Neural cell (in vitro differentiated cells): ENCODE measurements at regions not wholly inside any gene's neighbourhood (a gene's known extent, or its start where the extent isn't known, plus 50 kb on each side); places are given as distances from the start of the nearest gene placed in this dataset.

Experiments
- H2AFZ ChIP-seq: fragments of 200-600, 300-800 bp; sonication (generic), shearing (Covaris generic); 2 replicates; pipeline ENCODE4 v1.6.0; 2014; ENCODE audit warnings: low read depth, mild to moderate bottlenecking, antibody characterized with exemption, low read length, moderate library complexity
- H3F3A ChIP-seq: fragments of 200-600 bp; shearing (Covaris generic); 2 replicates; pipeline ENCODE4 v1.6.1; 2016; ENCODE audit warnings: mild to moderate bottlenecking, moderate library complexity, mixed read lengths, antibody characterized with exemption, low read length; ENCODE audit not compliant: insufficient read depth, poor library complexity, severe bottlenecking
- H3K27ac ChIP-seq: fragments of 200-600, 300-800 bp; sonication (generic), shearing (Covaris generic); 2 replicates; pipeline ENCODE4 v1.5.1; 2014; ENCODE audit warnings: mild to moderate bottlenecking, low read length, moderate library complexity
- H3K27me3 ChIP-seq: fragments of 300-800, 200-600 bp; sonication (generic), shearing (Covaris generic); 2 replicates; pipeline ENCODE4 v1.6.0; 2014; ENCODE audit warnings: mild to moderate bottlenecking, low read depth, low read length, moderate library complexity; ENCODE audit not compliant: insufficient read depth
- H3K36me3 ChIP-seq: fragments of 300-800, 200-600 bp; sonication (generic), shearing (Covaris generic); 2 replicates; pipeline ENCODE4 v1.5.1; 2014; ENCODE audit warnings: mild to moderate bottlenecking, antibody characterized with exemption, low read length, moderate library complexity; ENCODE audit not compliant: insufficient read depth
- H3K4me2 ChIP-seq: fragments of 300-800, 200-600 bp; sonication (generic), shearing (Covaris generic); 2 replicates; pipeline ENCODE4 v1.6.0; 2014; ENCODE audit warnings: mild to moderate bottlenecking, low read length
- H3K4me3 ChIP-seq: fragments of 300-800, 200-600 bp; sonication (generic), shearing (Covaris generic); 2 replicates; pipeline ENCODE4 v1.5.1; 2014; ENCODE audit warnings: mild to moderate bottlenecking, low read length, moderate library complexity
- H3K79me2 ChIP-seq: fragments of 200-600 bp; shearing (Covaris generic); replicated peaks from 2 replicates; pipeline ENCODE4 v1.6.0; 2014; ENCODE audit warnings: mild to moderate bottlenecking, low read length, moderate library complexity; ENCODE audit not compliant: insufficient read depth
- H3K9ac ChIP-seq: fragments of 300-800, 200-600 bp; sonication (generic), shearing (Covaris generic); 2 replicates; pipeline ENCODE4 v1.6.1; 2016; ENCODE audit warnings: mild to moderate bottlenecking, low read length, mixed read lengths
- H3K9me2 ChIP-seq: fragments of 200-600 bp; shearing (Covaris generic); 2 replicates; pipeline ENCODE4 v1.6.1; 2016; ENCODE audit warnings: mild to moderate bottlenecking, low read length, mixed read lengths; ENCODE audit not compliant: insufficient read depth
- H3K9me3 ChIP-seq: fragments of 200-600, 300-800 bp; sonication (generic), shearing (Covaris generic); 2 replicates; pipeline ENCODE4 v1.6.1; 2016; ENCODE audit warnings: mild to moderate bottlenecking, mixed run types, low read length, moderate library complexity, mixed read lengths
- H4K20me1 ChIP-seq: fragments of 200-600 bp; shearing (Covaris generic); 2 replicates; pipeline ENCODE4 v1.6.1; 2016; ENCODE audit warnings: mild to moderate bottlenecking, mixed run types; ENCODE audit not compliant: insufficient read depth
- EP300 ChIP-seq: fragments of 450-650 bp; conservative IDR thresholded peaks from 2 replicates; pipeline ENCODE4 v1.6.1; 2014; ENCODE audit warnings: antibody characterized with exemption, mild to moderate bottlenecking, moderate library complexity; ENCODE audit not compliant: poor library complexity, severe bottlenecking
- EZH2 ChIP-seq: fragments of 200-600, 300-800 bp; shearing (Covaris generic), sonication (generic); IDR thresholded peaks from 2 replicates; pipeline ENCODE4 v1.6.1; 2014; ENCODE audit warnings: antibody characterized with exemption, low read length, borderline replicate concordance, mild to moderate bottlenecking; ENCODE audit not compliant: insufficient read depth, poor library complexity, severe bottlenecking
- POLR2AphosphoS5 ChIP-seq: IDR thresholded peaks from 2 replicates; pipeline ENCODE4 v1.6.1; 2012
- RAD21 ChIP-seq: fragments of 450-650 bp; conservative IDR thresholded peaks from 2 replicates; pipeline ENCODE4 v1.6.1; 2014; ENCODE audit warnings: antibody characterized with exemption, mild to moderate bottlenecking, moderate library complexity
- SMC3 ChIP-seq: fragments of 450-650 bp; conservative IDR thresholded peaks from 2 replicates; pipeline ENCODE4 v1.6.1; 2014; ENCODE audit warnings: antibody characterized with exemption, mild to moderate bottlenecking, moderate library complexity; ENCODE audit not compliant: poor library complexity
- TAF1 ChIP-seq: IDR thresholded peaks from 2 replicates; pipeline ENCODE4 v1.6.1; 2012; ENCODE audit warnings: low read depth
- TF ChIP-seq, protein P1 (sequence below): IDR thresholded peaks from 2 replicates; pipeline ENCODE4 v1.6.1; 2012; ENCODE audit warnings: borderline replicate concordance
- TF ChIP-seq, protein P2 (sequence below): fragments of 450-650 bp; IDR thresholded peaks from 2 replicates; pipeline ENCODE4 v1.5.1; 2014; ENCODE audit warnings: antibody characterized with exemption, mild to moderate bottlenecking, moderate library complexity; ENCODE audit not compliant: poor library complexity, severe bottlenecking

DNA sequence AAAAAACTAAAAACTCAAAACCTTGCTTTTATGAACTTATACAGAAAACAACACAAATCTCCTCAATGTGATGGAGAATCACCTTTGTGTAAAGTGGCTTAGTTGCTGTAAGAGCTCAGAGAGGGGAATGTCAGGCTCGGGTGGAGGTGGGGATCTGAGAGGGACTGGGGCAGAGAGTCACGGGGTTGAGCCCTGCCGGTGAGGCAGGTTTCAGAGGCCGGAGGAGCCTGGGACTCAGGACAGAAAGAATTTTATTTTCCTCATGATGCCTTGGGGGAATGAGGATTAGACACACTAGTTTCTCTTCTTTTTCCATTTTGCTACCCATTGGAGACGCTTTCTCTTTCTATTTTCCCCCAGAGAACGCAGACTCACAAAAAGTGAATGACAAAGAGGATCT, 252.3 kb upstream of the FOXQ1 start:
- no peaks in the 10 kb centered on the region for H3K9me3 ChIP-seq
- H3K27ac ChIP-seq: no peak overlapping the region
- no peak overlapping the region for H3K4me2 ChIP-seq
- no peaks in the 10 kb centered on the region for H4K20me1 ChIP-seq
- no peak for TF ChIP-seq EP300
- no peak for TF ChIP-seq SMC3
- TF ChIP-seq, protein P1, sequence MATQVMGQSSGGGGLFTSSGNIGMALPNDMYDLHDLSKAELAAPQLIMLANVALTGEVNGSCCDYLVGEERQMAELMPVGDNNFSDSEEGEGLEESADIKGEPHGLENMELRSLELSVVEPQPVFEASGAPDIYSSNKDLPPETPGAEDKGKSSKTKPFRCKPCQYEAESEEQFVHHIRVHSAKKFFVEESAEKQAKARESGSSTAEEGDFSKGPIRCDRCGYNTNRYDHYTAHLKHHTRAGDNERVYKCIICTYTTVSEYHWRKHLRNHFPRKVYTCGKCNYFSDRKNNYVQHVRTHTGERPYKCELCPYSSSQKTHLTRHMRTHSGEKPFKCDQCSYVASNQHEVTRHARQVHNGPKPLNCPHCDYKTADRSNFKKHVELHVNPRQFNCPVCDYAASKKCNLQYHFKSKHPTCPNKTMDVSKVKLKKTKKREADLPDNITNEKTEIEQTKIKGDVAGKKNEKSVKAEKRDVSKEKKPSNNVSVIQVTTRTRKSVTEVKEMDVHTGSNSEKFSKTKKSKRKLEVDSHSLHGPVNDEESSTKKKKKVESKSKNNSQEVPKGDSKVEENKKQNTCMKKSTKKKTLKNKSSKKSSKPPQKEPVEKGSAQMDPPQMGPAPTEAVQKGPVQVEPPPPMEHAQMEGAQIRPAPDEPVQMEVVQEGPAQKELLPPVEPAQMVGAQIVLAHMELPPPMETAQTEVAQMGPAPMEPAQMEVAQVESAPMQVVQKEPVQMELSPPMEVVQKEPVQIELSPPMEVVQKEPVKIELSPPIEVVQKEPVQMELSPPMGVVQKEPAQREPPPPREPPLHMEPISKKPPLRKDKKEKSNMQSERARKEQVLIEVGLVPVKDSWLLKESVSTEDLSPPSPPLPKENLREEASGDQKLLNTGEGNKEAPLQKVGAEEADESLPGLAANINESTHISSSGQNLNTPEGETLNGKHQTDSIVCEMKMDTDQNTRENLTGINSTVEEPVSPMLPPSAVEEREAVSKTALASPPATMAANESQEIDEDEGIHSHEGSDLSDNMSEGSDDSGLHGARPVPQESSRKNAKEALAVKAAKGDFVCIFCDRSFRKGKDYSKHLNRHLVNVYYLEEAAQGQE: no peak
- TF ChIP-seq, protein P2, sequence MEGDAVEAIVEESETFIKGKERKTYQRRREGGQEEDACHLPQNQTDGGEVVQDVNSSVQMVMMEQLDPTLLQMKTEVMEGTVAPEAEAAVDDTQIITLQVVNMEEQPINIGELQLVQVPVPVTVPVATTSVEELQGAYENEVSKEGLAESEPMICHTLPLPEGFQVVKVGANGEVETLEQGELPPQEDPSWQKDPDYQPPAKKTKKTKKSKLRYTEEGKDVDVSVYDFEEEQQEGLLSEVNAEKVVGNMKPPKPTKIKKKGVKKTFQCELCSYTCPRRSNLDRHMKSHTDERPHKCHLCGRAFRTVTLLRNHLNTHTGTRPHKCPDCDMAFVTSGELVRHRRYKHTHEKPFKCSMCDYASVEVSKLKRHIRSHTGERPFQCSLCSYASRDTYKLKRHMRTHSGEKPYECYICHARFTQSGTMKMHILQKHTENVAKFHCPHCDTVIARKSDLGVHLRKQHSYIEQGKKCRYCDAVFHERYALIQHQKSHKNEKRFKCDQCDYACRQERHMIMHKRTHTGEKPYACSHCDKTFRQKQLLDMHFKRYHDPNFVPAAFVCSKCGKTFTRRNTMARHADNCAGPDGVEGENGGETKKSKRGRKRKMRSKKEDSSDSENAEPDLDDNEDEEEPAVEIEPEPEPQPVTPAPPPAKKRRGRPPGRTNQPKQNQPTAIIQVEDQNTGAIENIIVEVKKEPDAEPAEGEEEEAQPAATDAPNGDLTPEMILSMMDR: no peak
- no peak overlapping the region for H3K4me3 ChIP-seq
- no peak overlapping the region for H3K9ac ChIP-seq
- H3F3A ChIP-seq: no peaks in the 10 kb centered on the region
- no peaks in the 10 kb centered on the region for H3K79me2 ChIP-seq
- no peaks in the 10 kb centered on the region for H3K27me3 ChIP-seq
- H2AFZ ChIP-seq: no peak overlapping the region
- no peaks in the 10 kb centered on the region for H3K9me2 ChIP-seq
- H3K36me3 ChIP-seq: no peaks in the 10 kb centered on the region

DNA sequence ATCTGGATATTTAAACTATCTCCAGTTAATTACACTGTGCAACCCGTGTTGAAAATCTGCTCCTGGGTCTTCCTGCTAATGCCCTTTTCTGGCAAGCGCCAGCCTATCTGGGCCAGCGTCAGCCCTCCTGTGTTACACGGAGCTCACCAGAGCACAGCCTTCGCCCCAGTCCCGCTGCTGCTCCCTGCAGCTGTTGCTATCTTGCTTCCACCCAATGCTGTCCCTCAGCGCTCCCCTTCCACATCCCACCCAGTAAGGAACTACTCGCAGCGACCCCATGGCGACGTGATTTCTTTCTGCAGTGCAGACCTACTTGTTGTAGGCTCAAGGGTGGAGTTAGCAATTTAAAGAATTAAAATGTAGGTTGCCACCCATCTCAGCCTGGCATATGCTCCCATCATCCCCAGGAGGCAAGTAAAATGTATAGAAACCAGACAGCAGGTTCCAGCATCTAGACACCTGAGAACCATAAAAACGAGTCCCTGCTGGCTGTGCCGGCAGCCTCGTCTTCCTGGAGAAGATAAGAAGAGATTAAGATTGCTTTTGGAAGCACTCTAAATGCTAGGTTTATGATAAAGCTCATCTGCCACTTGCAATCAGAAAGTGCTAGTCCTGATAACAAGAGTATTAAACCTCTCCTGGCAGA, 254.3 kb upstream of the FOXQ1 start:
- TF ChIP-seq, protein P1: no peak
- no peak for TF ChIP-seq EP300
- no peak for TF ChIP-seq TAF1
- no peak for TF ChIP-seq POLR2AphosphoS5
- TF ChIP-seq EZH2: no peak
- TF ChIP-seq SMC3: no peak
- no peak for TF ChIP-seq RAD21
- no peak overlapping the region for H3K4me2 ChIP-seq
- H4K20me1 ChIP-seq: no peaks in the 10 kb centered on the region
- H2AFZ ChIP-seq: no peak overlapping the region
- no peaks in the 10 kb centered on the region for H3K36me3 ChIP-seq
- no peaks in the 10 kb centered on the region for H3K27me3 ChIP-seq
- no peaks in the 10 kb centered on the region for H3K79me2 ChIP-seq
- H3F3A ChIP-seq: no peaks in the 10 kb centered on the region
- H3K27ac ChIP-seq: no peak overlapping the region
- no peak overlapping the region for H3K4me3 ChIP-seq
- no peaks in the 10 kb centered on the region for H3K9me2 ChIP-seq
- H3K9ac ChIP-seq: no peak overlapping the region
- no peaks in the 10 kb centered on the region for H3K9me3 ChIP-seq
